Breast epithelium (tissue), 4 donors: ENCODE measurements at regions not wholly inside any gene's neighbourhood (a gene's known extent, or its start where the extent isn't known, plus 50 kb on each side); places are given as distances from the start of the nearest gene placed in this dataset.

ENCODE experiments used
- DNase-seq, 2 donors: peaks; one replicate each; pipeline ENCODE4 v3.0.0-alpha.2; 2019; ENCODE audit warnings: low spot score in 2 of 2
- H3K27ac ChIP-seq, 2 donors: fragments of 200-600 bp; sonication (generic) in 1 of 2; one replicate each; pipeline ENCODE4 v1.5.1; 2016 to 2019; ENCODE audit warnings: mild to moderate bottlenecking in 1 of 2
- H3K27me3 ChIP-seq, 2 donors: fragments of 200-600 bp; sonication (generic) in 1 of 2; one replicate each; pipeline versions ENCODE4 v1.5.1 to v1.6.0; 2017 to 2019; ENCODE audit warnings: control low read depth in 1 of 2, mild to moderate bottlenecking in 1 of 2
- H3K36me3 ChIP-seq: fragments of 200-600 bp; one replicate; pipeline ENCODE4 v1.5.1; 2019
- H3K4me1 ChIP-seq, 2 donors: fragments of 200-600 bp; sonication (generic); one replicate each; pipeline ENCODE4 v1.5.1; 2016 to 2019; ENCODE audit warnings: control low read depth in 1 of 2
- H3K4me3 ChIP-seq, 3 donors: fragments of 200-600 bp; sonication (generic); 1 replicate in 2 of 3; 2 replicates in 1 of 3; pipeline ENCODE4 v1.5.1; 2016 to 2019; ENCODE audit warnings: mild to moderate bottlenecking in 3 of 3, moderate library complexity in 2 of 3
- H3K9me3 ChIP-seq, 2 donors: fragments of 200-600 bp; sonication (generic) in 1 of 2; one replicate each; pipeline ENCODE4 v1.5.1; 2016 to 2019; ENCODE audit warnings: control low read depth in 1 of 2
- CTCF ChIP-seq, 3 donors: fragments of 450-650 bp; IDR thresholded peaks; one replicate each; pipeline ENCODE4 v1.5.1; 2016 to 2017; ENCODE audit warnings: antibody characterized with exemption in 3 of 3, mild to moderate bottlenecking in 3 of 3, moderate library complexity in 3 of 3
- POLR2A ChIP-seq: fragments of 450-650 bp; IDR thresholded peaks from one replicate; pipeline ENCODE4 v1.6.1; 2016; ENCODE audit warnings: antibody characterized with exemption, mild to moderate bottlenecking, moderate library complexity
- POLR2AphosphoS5 ChIP-seq, 3 donors: sonication (generic); formaldehyde crosslinking; IDR thresholded peaks; one replicate each; pipeline ENCODE4 v1.6.1; 2017; ENCODE audit warnings: antibody characterized with exemption in 3 of 3
- intact Hi-C: fragments of 100-400 bp; cut with DNase I; formaldehyde crosslinking; loops from one replicate; pipeline ENCODE4 v1.15.1; 2023; ENCODE audit warnings: low total_unique reads

GRCh38 chr2:176473851-176474250 lies 204.6 kb downstream of the MTX2 start:
- TF ChIP-seq POLR2A: no peak
- TF ChIP-seq CTCF (IDR thresholded peaks at IDR 0.05): no peak
- intact Hi-C loops: no loop called here
- H3K27ac ChIP-seq: no peak overlapping the region
- no peaks in the 10 kb centered on the region for H3K4me1 ChIP-seq
- no peaks in the 10 kb centered on the region for H3K36me3 ChIP-seq
- DNase-seq: no peak
- H3K4me3 ChIP-seq: no peak overlapping the region
- no peaks in the 10 kb centered on the region for H3K9me3 ChIP-seq
- no peaks in the 10 kb centered on the region for H3K27me3 ChIP-seq

DNA sequence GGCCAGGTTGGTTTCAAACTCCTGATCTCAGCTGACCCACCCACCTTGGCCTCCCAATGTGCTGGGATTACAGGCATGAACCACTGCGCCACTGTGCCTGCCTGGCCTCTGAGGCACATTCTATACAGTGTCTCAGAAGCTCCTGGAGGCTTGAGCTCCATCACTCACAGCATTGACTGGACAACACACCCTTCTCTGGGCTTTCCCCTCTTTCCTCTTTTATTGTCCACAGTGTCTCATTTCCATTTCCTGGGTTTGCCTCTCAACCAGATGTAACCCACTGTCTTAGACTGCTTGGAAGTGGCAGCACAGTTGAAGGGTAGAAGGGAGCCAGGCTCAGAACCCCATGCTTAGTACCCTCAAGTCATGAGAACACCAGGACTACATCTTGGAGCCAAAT lies 208.1 kb downstream of the MTX2 start:
- Histone ChIP-seq H3K4me3 (no peak overlapping the region), H3K27me3 (no peaks in the 10 kb centered on the region), H3K9me3 (no peaks in the 10 kb centered on the region), H3K36me3 (no peaks in the 10 kb centered on the region), H3K27ac (no peak overlapping the region), H3K4me1 (no peaks in the 10 kb centered on the region)
- DNase-seq: no peak
- intact Hi-C loops: no loop called here
- TF ChIP-seq POLR2A (no peak), CTCF (IDR thresholded peaks at IDR 0.05) (no peak), POLR2AphosphoS5 (IDR thresholded peaks at IDR 0.05) (no peak)

DNA sequence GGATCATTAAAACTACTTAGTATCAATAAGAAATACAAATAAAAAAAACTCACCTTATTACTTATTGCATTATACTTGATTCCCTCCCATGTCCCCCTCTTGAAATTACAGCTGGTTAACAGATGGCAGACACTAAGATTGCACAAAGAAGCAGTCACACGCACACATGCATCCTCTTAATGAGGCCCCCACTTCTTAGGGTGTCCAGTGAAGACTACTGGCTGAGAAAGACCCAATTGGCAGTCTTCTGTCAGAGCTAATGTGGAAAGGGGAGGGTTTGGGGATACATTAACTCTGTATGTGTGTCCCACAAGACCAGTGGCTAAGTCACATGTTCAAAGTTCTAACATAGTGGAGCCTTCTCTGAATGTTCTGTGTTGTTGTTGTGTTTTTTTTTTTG lies 210.7 kb downstream of the MTX2 start:
- Histone ChIP-seq H3K4me1 (no peaks in the 10 kb centered on the region), H3K9me3 (no peaks in the 10 kb centered on the region), H3K27me3 (no peaks in the 10 kb centered on the region), H3K4me3 (no peak overlapping the region), H3K36me3 (no peaks in the 10 kb centered on the region), H3K27ac (no peak overlapping the region)
- no peak for DNase-seq
- TF ChIP-seq CTCF (IDR thresholded peaks at IDR 0.05) (no peak), POLR2A (no peak), POLR2AphosphoS5 (IDR thresholded peaks at IDR 0.05) (no peak)
- intact Hi-C loops: no loop called here

- intact Hi-C loops: no loop called here
- no peaks in the 10 kb centered on the region for H3K27me3 ChIP-seq
- no peak for TF ChIP-seq POLR2AphosphoS5 (IDR thresholded peaks at IDR 0.05)
- TF ChIP-seq CTCF (IDR thresholded peaks at IDR 0.05): no peak
- TF ChIP-seq POLR2A: no peak
- no peaks in the 10 kb centered on the region for H3K9me3 ChIP-seq
- no peaks in the 10 kb centered on the region for H3K36me3 ChIP-seq
- DNase-seq: no peak
- H3K27ac ChIP-seq: no peak overlapping the region
- no peaks in the 10 kb centered on the region for H3K4me1 ChIP-seq
- H3K4me3 ChIP-seq: no peak overlapping the region
Measured at GRCh38 chr2:176482107-176482506, 212.9 kb downstream of the MTX2 start.

DNA sequence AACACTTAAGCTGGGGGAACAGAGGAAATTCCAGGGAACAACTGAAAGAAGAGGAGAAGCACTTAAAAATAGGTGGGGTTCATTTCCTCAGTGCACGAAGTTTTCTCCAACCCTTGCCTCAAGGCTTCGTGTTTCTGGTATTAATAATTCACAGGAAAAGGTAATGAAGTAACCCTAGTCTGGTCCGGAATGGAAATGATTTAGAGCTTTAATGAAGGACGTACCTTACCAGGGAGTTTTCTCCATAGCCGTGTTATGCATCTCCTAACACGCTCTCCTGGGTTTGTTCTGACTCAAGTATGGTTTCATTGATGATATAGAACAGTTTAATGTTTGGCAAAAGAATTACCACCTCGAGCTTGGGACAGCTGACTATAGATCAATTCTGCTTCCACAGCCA lies 214.2 kb downstream of the MTX2 start:
- Histone ChIP-seq H3K4me3 (no peak overlapping the region), H3K27ac (no peak overlapping the region), H3K36me3 (no peaks in the 10 kb centered on the region), H3K4me1 (no peaks in the 10 kb centered on the region), H3K9me3 (no peaks in the 10 kb centered on the region), H3K27me3 (peaks cover 0 to 5% of the 10 kb centered on the region in 2 donors)
- DNase-seq: no peak
- intact Hi-C loops: no loop called here
- TF ChIP-seq POLR2A (no peak), CTCF (IDR thresholded peaks at IDR 0.05) (no peak), POLR2AphosphoS5 (IDR thresholded peaks at IDR 0.05) (no peak)
